KOPT-K1 (cell line): ENCODE measurements at regions not wholly inside any gene's neighbourhood (a gene's known extent, or its start where the extent isn't known, plus 50 kb on each side); places are given as distances from the start of the nearest gene placed in this dataset.

ENCODE experiments used
- H3K27ac ChIP-seq: fragments of 200-600 bp; sonication (generic); 2 replicates; pipeline ENCODE4 v1.5.1; 2016; ENCODE audit warnings: antibody characterized with exemption, mild to moderate bottlenecking, low read depth, low read length; ENCODE audit not compliant: poor library complexity, severe bottlenecking
- H3K36me3 ChIP-seq: fragments of 200-600 bp; sonication (generic); 2 replicates; pipeline ENCODE4 v1.5.1; 2017; ENCODE audit warnings: antibody characterized with exemption, mild to moderate bottlenecking, low read length, moderate library complexity; ENCODE audit not compliant: insufficient read depth
- H3K9me3 ChIP-seq: fragments of 200-600 bp; sonication (generic); 2 replicates; pipeline ENCODE4 v1.5.1; 2017; ENCODE audit warnings: antibody characterized with exemption, low read length, mild to moderate bottlenecking; ENCODE audit not compliant: insufficient read depth, poor library complexity, severe bottlenecking

- Histone ChIP-seq H3K27ac (no peak overlapping the region), H3K9me3 (no peaks in the 10 kb centered on the region), H3K36me3 (no peaks in the 10 kb centered on the region)
Measured at GRCh38 chr2:38430196-38430595, 53.1 kb upstream of the ATL2 start.

- no peak overlapping the region for H3K27ac ChIP-seq
- no peaks in the 10 kb centered on the region for H3K9me3 ChIP-seq
- H3K36me3 ChIP-seq = no peaks in the 10 kb centered on the region
Measured at GRCh38 chr2:38427936-38428335, 50.9 kb upstream of the ATL2 start.

DNA sequence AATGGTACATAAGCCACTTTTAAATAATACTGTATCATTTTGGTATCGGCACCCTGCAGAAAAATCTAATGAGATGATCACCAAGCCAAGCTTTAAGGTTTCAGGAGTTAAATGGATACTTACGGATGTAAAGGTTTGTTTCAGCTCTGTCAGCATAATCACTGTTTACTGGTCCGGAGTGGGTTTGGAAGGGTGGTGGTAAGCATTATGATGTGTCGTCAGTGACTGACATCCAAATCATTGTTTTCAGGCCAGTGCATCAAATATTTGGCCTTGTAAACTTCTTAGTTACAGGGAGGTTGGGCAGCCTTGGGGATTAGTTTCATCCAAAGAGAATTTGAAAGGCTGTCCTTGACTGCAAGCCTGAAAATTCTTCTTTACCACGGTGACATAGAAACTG is 50.0 kb upstream of the ATL2 start:
- no peaks in the 10 kb centered on the region for H3K36me3 ChIP-seq
- no peaks in the 10 kb centered on the region for H3K9me3 ChIP-seq
- no peak overlapping the region for H3K27ac ChIP-seq
